ENCODE measurements at regions not wholly inside any gene's neighbourhood (a gene's known extent, or its start where the extent isn't known, plus 50 kb on each side); places are given as distances from the start of the nearest gene placed in this dataset.

DNA sequence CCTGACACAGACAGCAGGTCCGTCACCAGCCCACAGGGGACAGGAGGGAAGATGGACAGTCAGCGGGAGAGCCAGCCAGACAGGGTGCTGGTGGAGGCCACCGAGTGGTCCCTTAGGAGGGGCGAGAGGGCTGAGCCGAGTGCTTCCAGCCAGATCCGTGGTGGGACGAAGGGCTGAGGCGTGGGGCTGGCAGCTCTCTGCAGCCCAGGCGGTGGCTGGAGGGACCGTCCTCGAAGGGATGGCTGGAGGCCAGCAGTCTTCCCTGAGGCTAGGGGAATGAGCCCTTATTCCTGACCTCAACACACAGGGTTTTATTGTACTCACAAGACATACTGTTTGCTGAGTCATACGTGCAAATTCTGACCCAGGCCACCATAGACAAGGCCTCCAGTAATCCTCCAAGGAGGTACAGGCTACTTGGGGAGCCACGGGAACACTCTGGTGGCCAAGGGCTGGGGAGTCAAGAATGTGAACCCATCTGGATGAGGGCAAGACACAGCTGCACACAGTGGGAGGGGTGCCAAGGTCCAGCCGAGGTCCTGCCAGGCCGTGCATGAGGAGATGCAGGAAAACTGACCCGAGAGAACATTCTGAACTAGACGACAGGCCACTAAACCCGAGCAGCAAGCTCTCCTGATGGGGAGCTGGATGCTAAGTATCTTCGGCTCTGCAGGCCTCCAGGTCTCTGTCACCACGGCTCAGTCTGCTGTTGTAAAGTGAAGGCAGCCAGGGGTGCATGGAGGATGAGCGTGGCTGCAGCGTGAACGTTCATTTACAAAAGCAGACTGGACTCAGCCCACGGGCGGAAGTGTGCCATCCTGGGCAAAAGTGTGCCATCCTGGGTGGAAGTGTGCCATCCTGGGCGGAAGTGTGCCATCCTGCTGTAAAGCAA is 242.5 kb downstream of the TTLL2 start:
- DNase-seq, result no peak

DNA sequence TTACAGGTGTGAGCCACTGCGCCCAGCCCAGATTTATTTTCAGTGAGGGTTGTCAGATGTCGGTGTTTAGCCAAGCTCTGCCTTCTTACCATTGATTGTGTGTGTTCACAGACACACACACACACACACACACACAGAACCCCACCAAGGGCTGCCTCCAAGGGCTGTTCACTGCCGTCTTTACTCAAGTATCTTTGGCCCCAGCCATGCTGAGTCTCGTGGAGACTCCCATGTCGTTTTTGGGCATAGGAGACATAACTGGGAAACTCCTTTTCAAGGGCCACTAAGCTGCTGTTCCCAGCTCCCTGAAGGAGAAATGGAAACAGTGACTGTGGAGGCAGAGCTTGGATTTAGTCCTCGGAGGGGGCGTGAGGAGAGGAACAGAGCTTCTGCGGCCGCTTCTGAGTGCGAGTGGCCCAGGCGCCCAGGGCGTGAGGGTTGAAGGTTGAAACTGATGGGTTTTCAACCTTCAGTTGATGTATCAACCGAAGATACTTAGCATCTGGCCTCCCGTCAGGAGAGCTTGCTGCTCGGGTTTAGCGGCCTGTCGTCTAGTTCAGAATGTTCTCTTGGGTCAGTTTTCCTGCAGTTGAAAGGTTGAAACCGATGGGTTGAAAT is 243.6 kb downstream of the TTLL2 start:
- DNase-seq, result no peak

DNA sequence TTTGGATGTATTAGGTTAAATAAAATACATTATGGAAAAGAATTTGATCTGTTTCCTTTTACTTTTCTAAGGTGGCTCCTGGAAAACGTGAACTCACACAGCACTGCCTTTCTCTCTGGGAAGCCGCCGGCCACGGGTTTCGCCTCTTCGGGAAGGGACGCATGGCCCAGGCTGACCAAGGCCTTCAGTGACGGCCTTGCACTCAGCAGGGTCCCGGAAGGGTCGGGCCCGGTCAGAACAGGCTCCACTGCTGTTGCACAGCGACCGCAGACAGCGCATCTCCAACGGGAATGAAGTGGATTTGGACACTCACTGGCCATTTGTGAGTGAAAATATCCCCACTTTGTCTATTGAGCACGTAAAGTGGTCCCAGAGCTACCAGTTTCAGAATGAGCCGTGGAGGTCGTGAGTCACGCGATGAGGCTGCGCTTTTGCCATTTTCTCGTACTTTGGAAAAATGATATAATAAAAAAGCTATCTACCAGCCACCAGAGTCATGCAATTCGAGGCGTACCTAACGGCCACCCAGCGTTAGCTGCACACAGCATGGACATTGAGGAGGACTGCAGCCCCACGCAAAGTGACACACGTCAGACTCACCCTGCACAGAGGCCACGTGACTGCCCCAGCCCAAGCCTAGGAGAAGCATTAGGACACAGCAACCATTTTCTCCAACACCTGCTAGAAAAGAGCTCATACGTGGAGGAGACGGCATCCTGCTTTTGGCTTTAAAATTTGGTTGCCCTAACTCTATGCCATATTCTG is 244.3 kb downstream of the TTLL2 start:
- DNase-seq, result no peak

DNA sequence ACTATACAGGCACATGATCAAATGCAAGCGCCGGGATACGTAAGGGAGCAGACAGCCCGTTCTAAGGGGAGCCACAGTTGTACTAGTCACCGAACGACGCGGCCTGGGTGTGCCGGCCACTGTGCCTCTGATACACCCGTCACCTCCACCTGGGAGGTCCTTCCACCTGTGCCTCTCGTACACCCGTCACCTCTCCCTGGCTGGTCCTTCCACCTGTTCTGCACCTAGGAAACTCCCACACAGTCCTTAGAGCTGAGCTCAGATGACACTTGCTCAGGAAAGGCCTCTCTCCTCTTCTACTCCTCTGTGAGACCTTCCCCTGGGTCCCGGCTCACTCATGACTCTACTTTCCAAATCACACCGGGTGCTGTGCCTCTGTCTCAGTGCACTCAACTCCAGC is 245.0 kb downstream of the TTLL2 start:
- no peak for DNase-seq

DNA sequence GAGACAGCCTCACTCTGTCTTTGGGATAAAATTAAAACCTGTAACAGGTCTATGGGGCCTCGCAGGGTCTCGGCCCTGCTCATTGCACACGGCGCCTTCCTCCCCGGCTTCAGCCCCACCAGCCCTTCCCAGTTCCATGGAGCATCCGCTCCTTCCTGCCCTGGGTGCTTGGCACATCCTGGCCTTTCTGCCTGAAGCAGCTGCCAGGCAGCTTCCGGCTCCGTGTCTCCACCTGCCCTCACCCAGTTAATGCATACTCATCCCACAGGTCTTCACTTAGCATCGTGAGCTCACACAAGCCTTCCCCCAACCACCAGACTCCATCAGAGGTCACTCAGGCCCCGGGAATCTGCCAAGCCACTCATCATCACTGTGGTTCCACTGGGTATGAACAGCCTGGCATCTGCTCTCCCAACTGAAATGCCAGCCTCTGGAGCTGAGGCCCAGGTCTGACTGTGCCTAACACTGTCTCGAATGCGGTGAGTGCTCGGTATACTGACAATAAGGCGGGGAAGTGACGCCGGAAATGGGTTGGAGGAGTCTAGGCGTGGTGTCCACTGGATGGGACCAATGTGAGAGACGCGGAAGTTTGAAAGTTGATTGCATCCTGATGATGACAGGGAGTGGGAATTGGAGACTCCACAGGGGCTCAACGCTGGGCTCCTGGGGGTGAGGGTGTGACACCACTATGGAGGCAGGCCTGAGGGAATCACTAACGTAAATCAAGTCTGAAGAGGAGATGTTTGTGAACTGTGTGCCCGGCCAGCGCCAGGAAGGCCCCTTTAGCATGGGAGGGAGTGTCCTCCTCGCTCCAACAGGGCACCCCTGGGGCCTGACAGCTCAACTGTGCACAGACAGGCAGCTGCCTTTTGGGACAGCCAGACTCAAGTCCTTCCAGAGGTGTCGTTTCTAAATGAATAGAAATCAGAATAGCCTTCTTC is 245.8 kb downstream of the TTLL2 start:
- no peak for DNase-seq

DNA sequence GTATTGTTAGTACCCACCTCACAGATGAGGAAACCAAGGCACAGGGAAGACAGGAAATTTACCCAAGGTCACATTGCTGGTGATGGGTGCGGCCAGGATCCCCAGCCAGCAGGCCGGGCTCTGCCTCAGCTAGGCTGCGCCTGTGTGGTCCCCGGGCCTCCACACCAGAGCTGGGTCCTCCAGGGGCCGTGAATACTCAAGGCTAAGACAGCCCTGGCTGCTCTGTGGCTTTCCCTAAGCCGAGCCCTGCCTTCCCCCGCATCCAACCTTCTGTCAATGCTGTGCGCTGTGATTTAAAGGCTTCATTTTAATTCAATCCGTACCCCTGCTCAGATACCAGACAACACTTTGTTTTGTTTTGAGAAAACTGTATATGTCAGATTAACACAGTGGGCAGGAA is 246.7 kb downstream of the TTLL2 start:
- no peak for DNase-seq

DNA sequence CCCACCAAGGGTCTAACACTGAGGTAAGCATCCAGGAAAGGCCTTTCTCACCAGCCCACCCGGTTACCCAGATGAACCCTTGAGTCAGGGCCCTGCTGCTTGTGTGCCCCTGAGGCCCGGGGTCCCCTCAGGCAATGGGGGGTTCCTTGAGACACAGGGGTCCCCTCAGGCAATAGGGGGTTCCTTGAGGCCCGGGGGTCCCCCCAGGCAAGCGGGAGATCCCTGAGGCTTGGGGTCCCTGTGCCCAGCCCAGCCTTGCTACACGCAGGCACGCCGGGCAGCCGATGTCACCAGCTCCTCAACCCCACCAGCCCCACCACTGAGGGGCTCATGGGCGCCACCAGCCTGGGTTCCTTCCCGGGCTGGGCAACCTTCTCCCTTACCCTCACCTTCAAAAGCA is 247.2 kb downstream of the TTLL2 start:
- DNase-seq, result no peak

DNA sequence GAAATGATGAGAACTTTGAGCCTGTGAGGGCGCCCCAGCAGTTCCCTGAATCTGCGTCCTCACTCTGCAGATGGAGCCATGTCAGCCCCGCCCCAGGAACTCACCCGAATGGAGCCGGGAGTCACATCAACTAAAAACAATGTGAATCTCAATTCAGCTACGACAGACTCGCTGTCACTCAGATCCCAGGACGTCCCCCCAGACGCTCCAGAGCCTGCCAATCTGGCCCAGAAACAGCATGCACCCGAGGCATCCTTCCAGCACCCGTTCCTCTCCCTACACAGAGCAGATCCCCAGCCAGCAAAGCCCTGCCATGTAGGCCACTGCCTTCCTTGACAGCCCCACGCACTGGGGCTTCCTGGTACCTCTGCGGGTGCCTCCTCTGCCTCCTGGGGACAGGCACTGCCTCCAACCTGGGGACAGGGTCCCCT is 248.0 kb downstream of the TTLL2 start:
- no peak for DNase-seq

DNA sequence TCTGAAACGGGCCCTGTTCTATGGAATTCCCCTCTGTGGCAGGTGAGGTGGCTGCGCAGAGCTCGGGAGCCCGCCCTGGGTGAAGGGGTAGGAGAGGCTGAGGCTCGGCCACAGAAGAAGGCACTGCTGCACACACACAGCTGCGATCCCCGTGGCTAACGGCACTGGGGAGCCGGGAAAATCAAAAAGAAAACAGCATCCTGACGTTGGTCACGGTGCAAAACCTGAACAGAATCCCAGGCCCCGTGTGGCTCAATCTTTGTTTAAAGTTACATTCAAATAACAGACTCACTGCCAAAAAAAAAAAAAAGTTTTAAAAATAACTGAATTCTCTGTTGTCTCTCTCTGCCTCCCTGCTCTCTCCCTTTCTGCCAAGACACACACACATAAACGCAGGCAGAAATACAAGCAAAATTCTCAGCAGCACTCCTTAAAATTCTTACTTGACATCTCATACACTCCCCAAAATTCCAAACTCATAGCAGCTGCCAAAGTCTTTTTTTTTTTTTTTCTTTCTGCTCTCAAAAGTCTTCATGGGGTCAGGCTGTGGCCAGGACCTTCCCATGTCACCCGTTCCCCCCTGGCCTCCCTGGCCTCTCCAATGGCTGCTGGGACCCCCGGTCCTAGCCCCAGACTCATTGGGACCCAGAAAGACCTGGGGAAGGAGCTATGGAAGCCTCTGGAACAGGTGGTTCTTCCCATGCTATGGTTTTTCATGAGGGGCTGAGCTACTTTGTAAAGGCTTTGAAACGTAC is 248.8 kb downstream of the TTLL2 start:
- no peak for DNase-seq

DNA sequence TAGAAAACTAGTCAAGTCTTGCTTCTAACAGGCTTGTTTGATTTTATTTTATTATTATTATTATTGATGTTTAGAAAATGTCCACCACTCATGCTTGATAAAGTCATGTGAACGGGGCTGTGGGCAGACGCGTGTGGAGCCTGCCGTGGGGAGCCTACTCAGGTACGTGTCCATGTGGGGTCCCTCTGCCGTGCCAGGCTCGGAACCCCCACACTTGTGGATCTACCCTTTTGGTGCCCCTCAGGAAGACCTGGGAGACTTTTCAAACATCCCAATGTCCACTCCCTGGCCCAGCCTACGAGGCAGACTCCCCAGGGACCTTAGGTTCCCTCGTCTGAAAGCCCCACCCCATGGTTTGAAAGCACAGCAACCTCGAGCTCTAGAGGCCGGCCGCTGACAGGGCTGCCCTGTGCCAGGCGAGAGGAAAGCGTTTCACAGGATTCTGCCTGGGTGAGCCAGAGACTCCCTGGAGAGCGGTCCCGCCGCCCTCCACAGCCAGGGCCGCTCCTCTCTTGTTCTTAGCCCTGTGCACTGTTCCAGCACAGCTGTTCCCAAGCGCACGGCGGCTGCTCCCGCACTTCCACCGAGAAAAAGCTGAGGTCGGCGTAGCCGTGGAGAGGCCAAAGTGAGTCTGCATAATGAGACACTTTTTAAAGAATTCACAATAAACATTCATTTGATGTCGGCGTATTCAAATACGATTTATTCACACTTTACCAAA is 249.7 kb downstream of the TTLL2 start:
- no peak for DNase-seq

DNA sequence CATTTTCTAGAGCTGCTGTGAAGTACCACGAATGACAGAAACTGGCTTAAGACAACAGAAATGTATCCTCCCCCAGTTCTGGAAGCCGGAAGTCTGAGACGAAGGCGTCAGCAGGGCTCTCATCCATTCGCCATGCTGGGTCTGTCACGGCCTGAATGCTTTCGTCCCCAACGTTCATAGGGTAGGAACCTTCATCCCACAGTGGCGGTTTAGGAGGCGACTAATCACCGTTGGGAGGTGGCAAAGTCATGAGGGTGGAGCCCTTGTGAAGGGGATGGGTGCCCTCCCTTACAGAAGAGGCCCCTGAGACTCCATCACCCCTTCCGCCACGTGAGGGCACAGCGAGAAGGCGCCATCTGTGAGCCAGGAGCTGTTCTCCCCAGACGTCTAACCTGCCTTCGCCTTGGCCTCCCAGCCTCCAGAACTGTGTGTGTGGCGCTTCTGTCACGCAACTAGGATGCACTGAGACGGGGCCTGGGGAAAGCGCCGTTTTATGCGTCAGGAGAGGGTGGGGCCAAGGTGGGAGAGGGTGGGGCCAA is 250.3 kb downstream of the TTLL2 start:
- DNase-seq, result no peak

DNA sequence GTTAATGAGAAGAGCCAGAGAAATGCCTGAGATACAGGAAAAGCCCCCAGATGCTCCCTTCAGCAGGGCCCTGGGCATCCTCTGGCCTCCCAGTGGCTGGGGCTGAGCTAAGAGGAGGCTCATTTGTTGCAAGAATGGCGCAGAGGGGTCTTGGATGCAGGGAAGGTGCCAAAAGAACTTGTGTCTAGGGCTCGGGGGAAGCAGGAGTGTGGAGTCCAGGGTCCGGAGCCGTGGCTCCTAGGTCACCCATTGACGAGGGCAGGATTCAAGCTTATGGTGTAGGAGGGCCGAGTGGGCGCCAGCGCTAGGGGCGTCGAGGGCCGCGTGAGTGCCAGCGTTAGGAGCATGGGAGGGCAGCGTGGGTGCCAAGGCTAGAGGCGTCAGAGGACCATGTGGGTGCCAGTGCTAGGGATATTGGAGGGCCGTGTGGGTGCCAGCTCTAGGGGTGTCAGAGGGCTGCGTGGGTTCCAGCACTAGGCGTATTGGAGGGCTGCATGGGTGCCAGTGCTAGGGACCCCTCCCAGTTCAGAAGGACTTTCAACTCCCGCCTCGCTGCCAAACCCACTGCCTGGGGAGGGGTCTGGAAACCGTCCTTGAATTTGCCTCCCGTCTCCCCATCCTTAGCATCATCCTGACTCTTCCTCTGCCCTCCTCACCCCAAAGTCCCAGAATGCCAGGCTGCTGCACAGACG is 250.5 kb upstream of the AFDN start:
- DNase-seq, result no peak

DNA sequence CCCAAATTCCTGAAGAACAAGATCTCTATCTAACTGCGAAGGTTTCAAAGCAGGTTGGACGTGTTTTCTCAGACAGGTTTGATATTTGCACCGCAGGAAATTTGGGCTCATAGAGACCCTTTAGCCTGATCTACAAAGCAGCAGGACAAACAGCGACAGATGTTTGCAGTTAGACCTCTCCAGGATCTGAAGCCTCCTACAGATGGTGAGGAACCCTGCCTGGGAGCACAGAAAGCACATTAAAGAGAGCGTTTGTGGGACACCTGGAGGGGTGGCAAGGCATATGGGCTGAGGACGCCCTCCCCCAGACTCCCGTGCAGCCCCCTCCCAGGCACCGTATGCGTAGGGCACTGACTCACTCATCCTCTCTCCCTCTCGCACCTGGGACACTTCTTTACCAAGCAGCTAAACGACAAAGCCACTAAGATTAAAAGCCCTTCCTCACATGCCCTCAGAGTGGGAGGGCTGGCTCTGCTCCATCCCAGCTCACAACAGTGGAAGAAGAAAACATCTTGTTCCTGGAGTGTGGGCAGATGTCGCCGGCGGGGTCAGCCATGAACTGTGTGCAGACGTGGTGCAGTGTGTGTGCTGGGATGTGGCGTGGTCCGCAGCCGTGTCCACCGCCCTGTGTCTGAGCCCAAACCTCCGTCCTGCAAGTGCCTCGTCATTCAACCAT is 249.7 kb upstream of the AFDN start:
- DNase-seq, result no peak

DNA sequence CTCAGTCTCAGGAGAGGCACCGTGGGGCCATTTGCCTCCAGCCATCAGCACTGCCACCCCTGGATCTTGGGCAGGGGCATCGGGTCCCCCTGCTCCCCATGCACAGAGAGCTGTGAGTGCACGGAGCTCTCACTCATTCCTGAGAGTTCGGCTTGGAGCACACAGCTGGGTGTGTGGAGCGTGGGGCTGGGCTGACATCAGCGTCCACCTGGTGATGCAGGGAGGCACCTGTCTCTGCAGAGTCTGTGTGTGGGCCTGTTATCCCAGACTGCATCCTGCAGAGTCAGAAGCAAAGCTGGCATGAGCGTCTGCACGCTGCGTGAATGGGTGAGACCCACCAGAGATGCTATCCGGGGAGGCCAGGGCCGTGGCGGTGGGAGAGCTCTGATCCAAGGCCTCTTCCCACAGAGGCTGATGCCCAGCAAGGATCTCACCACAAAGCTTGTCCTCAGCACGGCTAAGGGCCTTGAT is 248.8 kb upstream of the AFDN start:
- DNase-seq, result no peak

DNA sequence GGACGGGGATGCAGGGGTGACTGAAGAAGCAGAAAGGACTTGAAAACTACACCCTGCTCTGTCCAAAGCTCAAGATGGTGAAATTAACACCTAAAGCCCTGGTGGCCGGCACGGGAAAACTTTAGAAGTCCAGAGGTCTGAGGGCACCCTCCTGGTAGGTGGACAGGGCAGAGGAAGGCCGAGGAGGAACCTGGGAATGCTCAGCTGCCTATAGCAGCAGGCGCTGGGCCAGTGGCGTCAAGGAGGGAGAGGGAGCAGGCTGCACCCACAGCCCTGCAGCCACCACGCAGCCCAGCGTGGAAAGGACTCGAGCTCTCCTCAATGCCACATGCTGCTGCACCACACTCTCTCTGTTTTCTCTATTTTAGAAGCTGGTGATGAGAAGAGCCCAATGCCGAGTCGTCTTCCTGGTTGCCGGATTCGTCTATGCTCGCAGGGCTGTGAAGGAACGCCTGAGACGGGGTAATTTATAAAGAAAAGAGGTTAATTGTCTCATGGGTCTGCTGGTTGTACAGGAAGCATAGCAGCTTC is 248.3 kb upstream of the AFDN start:
- no peak for DNase-seq

DNA sequence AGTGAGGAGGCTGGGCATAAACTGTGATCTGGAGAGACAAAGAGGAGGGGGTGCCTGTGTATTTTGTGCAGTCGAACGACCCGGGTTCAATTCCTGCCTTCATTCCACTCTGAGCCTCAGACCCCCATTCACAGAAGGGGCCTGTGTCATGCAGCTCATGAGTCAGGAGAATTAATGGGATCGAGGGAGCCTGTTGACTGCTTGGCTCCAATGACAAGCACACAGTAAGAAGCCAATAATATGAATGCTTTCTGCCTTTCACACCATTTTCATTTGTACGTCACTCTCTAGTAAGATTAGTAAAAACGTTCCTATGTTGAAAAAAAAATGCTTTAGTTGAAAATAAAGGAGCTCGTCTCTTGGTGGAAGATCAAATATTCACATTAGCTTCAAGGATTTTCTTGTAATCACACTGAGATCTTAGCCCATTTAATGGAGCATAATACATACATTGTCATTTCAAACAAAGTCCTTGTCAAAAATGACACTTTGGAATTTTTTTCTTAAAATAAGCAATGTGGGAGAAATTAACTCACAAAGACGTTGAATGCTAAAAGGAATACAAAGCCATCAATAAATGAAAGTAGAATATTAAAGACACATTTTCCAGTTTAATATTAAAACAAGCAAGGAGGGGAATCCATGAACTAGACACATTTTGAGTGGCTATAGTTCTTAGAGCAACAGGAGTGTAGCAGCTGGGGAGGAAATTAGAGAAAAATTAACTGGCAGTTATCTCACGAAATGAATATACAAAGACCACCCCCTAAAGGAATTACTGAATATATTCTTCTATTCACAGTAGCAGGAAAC is 246.7 kb upstream of the AFDN start:
- DNase-seq, result no peak

DNA sequence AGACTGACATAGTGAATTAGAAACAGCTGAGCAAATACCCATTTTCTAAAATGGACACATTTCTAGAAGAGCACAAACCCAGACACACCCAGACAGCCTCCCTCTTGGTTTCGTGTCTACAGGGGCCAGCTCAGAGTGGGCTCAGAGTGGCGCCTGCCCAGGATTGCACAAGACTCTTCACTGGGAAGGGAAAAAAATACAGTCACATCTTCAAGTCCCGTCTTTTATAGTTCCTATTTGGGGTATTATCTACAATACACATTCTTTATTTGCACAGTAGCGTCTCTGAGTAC is 246.1 kb upstream of the AFDN start:
- no peak for DNase-seq

DNA sequence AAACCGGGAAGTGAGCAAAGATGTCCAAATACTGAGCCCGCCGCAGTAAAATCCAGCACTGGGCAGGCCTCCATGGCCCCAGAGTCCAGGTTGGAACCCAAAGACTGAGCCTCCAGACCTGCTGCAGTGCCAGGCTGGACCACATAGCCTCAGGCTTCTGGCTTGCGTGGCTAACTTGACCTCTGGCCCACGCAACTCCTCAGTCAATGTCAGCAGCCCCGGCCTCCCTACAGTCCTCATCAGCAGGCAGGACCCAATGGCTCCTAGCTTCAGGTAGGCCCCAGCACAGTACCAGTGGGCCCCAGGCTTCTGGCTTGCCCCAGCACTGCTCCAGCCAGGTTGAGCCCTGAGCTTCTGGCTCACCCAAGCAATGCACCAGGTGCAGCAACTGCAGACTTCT is 245.1 kb upstream of the AFDN start:
- no peak for DNase-seq
